ENCODE measurements at regions not wholly inside any gene's neighbourhood (a gene's known extent, or its start where the extent isn't known, plus 50 kb on each side); places are given as distances from the start of the nearest gene placed in this dataset.

- ATAC-seq (no peak), DNase-seq (ENCODE audit: low read depth, low spot score) (no peak)
- POLR2A ChIA-PET = no interaction called here
- TF ChIP-seq SIN3A (IDR thresholded peaks at IDR 0.05; ENCODE audit: borderline replicate concordance, insufficient read depth, low read depth, low read length) (no peak), TCF7L2 (IDR thresholded peaks at IDR 0.05; ENCODE audit: low read depth, low read length) (no peak), POLR2AphosphoS5 (IDR thresholded peaks at IDR 0.05; ENCODE audit: low read depth, low read length) (no peak), CTCF (IDR thresholded peaks at IDR 0.05) (no peak), REST (IDR thresholded peaks at IDR 0.05; ENCODE audit: insufficient read depth in 1 of 2, low read depth in 2 of 2, low read length in 1 of 2) (no peak)
- no peaks in the 10 kb centered on the region for H3K9me3 ChIP-seq (ENCODE audit: control insufficient read depth, insufficient read depth, low read depth, low read length)
- no peaks in the 10 kb centered on the region for H3K27me3 ChIP-seq (ENCODE audit: control insufficient read depth, insufficient read depth, low read length)
- intact Hi-C loops (cut with micrococcal nuclease; ENCODE audit: unreplicated experiment) (no loop called here), in situ Hi-C loops (cut with HindIII; ENCODE audit: low pct_unique_long_range_greater_than_20kb, low sequenced_read_pairs) (no loop called here)
- H3K4me1 ChIP-seq (ENCODE audit: control insufficient read depth, insufficient read depth, low read length) = no peaks in the 10 kb centered on the region
- no peak overlapping the region for H3K27ac ChIP-seq (ENCODE audit: low read length)
- H3K4me3 ChIP-seq (ENCODE audit: low read depth in 2 of 2, low read length in 2 of 2) = no peak overlapping the region
- H3K36me3 ChIP-seq (ENCODE audit: control insufficient read depth, insufficient read depth, low read length) = no peaks in the 10 kb centered on the region
- CTCF ChIA-PET = no interaction called here
- BruUV-seq (replicated peaks) = no TSS peak
Observed at GRCh38 chr18:8930990-8931616, 171.4 kb upstream of the NDUFV2 start.

GRCh38 chr18:8932866-8933265 is 169.6 kb upstream of the NDUFV2 start:
- no peak for ATAC-seq
- no TSS peak for BruUV-seq (replicated peaks)
- POLR2A ChIA-PET = no interaction called here
- TF ChIP-seq SIN3A (IDR thresholded peaks at IDR 0.05; ENCODE audit: borderline replicate concordance, insufficient read depth, low read depth, low read length) (no peak), REST (IDR thresholded peaks at IDR 0.05; ENCODE audit: insufficient read depth in 1 of 2, low read depth in 2 of 2, low read length in 1 of 2) (no peak), TCF7L2 (IDR thresholded peaks at IDR 0.05; ENCODE audit: low read depth, low read length) (no peak), POLR2AphosphoS5 (IDR thresholded peaks at IDR 0.05; ENCODE audit: low read depth, low read length) (no peak), CTCF (IDR thresholded peaks at IDR 0.05) (no peak)
- CTCF ChIA-PET = no interaction called here
- Histone ChIP-seq H3K4me3 (ENCODE audit: low read depth in 2 of 2, low read length in 2 of 2) (no peak overlapping the region), H3K9me3 (ENCODE audit: control insufficient read depth, insufficient read depth, low read depth, low read length) (no peaks in the 10 kb centered on the region), H3K27me3 (ENCODE audit: control insufficient read depth, insufficient read depth, low read length) (no peaks in the 10 kb centered on the region), H3K36me3 (ENCODE audit: control insufficient read depth, insufficient read depth, low read length) (no peaks in the 10 kb centered on the region), H3K4me1 (ENCODE audit: control insufficient read depth, insufficient read depth, low read length) (no peaks in the 10 kb centered on the region), H3K27ac (ENCODE audit: low read length) (no peak overlapping the region)
- in situ Hi-C loops (cut with HindIII; ENCODE audit: low pct_unique_long_range_greater_than_20kb, low sequenced_read_pairs) = no loop called here
- intact Hi-C loops (cut with micrococcal nuclease; ENCODE audit: unreplicated experiment) = no loop called here
- DNase-seq (ENCODE audit: low read depth, low spot score) = no peak

All from Panc1 (cell line).